Ascending aorta (tissue), 2 donors: ENCODE measurements at regions not wholly inside any gene's neighbourhood (a gene's known extent, or its start where the extent isn't known, plus 50 kb on each side); places are given as distances from the start of the nearest gene placed in this dataset.

Experiments
- DNase-seq, 2 donors: peaks; one replicate each; pipeline ENCODE4 v3.0.0-alpha.2; 2019; ENCODE audit warnings: low spot score in 2 of 2
- H3K27ac ChIP-seq, 2 donors: fragments of 200-600 bp; sonication (generic); one replicate each; pipeline ENCODE4 v1.5.1; 2016 to 2017; ENCODE audit warnings: mild to moderate bottlenecking in 1 of 2
- H3K27me3 ChIP-seq: fragments of 200-600 bp; sonication (generic); one replicate; pipeline ENCODE4 v1.5.1; 2017
- H3K36me3 ChIP-seq, 2 donors: fragments of 200-600 bp; sonication (generic); one replicate each; pipeline ENCODE4 v1.5.1; 2016
- H3K4me1 ChIP-seq, 2 donors: fragments of 200-600 bp; sonication (generic); one replicate each; pipeline ENCODE4 v1.5.1; 2016 to 2017; ENCODE audit warnings: mild to moderate bottlenecking in 1 of 2
- H3K4me3 ChIP-seq, 2 donors: fragments of 200-600 bp; sonication (generic); one replicate each; pipeline ENCODE4 v1.5.1; 2016 to 2017; ENCODE audit warnings: mild to moderate bottlenecking in 1 of 2
- H3K9me3 ChIP-seq, 2 donors: fragments of 200-600 bp; sonication (generic); one replicate each; pipeline ENCODE4 v1.5.1; 2016
- CTCF ChIP-seq, 3 experiments: fragments of 200-600 bp in 2 of 3; fragments of 450-650 bp in 1 of 3; sonication (generic) in 2 of 3; IDR thresholded peaks; one replicate each; pipeline ENCODE4 v1.5.1; 2016 to 2019; ENCODE audit warnings: antibody characterized with exemption in 3 of 3, mild to moderate bottlenecking in 1 of 3, moderate library complexity in 1 of 3
- intact Hi-C: fragments of 100-400 bp; cut with DNase I; formaldehyde crosslinking; loops from one replicate; pipeline ENCODE4 v1.15.1; 2023

GRCh38 chr3:73745526-73746191 lies 120.9 kb upstream of the PDZRN3 start:
- intact Hi-C loops, result no loop called here
- Histone ChIP-seq H3K36me3 (no peaks in the 10 kb centered on the region), H3K27me3 (no peaks in the 10 kb centered on the region), H3K9me3 (no peaks in the 10 kb centered on the region), H3K4me3 (no peak overlapping the region), H3K4me1 (peaks cover 0 to 21% of the 10 kb centered on the region in 2 donors), H3K27ac (no peak overlapping the region)
- no peak for TF ChIP-seq CTCF (IDR thresholded peaks at IDR 0.05)
- DNase-seq, result no peak

GRCh38 chr3:73743551-73743950 lies 118.8 kb upstream of the PDZRN3 start:
- Histone ChIP-seq H3K4me1 (peaks cover 0 to 21% of the 10 kb centered on the region in 2 donors), H3K9me3 (no peaks in the 10 kb centered on the region), H3K27ac (peak overlapping the region; percentile 12 to 55), H3K4me3 (peak overlapping the region in 1 of 2 donors; percentile 0), H3K36me3 (no peaks in the 10 kb centered on the region), H3K27me3 (no peaks in the 10 kb centered on the region)
- DNase-seq, result no peak
- TF ChIP-seq CTCF (IDR thresholded peaks at IDR 0.05), result no peak
- intact Hi-C loops, result no loop called here

- Histone ChIP-seq H3K4me1 (peaks cover 0 to 17% of the 10 kb centered on the region in 2 donors), H3K9me3 (no peaks in the 10 kb centered on the region), H3K27me3 (no peaks in the 10 kb centered on the region), H3K27ac (no peak overlapping the region), H3K4me3 (no peak overlapping the region), H3K36me3 (no peaks in the 10 kb centered on the region)
- no peak for TF ChIP-seq CTCF (IDR thresholded peaks at IDR 0.05)
- intact Hi-C loops, result no loop called here
- no peak for DNase-seq
Observed at GRCh38 chr3:73739791-73740453, 115.2 kb upstream of the PDZRN3 start.

- Histone ChIP-seq H3K4me3 (no peak overlapping the region), H3K36me3 (no peaks in the 10 kb centered on the region), H3K9me3 (no peaks in the 10 kb centered on the region), H3K27me3 (no peaks in the 10 kb centered on the region), H3K27ac (no peak overlapping the region), H3K4me1 (peaks cover 0 to 13% of the 10 kb centered on the region in 2 donors)
- TF ChIP-seq CTCF (IDR thresholded peaks at IDR 0.05), result no peak
- intact Hi-C loops, result no loop called here
- no peak for DNase-seq
Observed at GRCh38 chr3:73738711-73739110, 114.0 kb upstream of the PDZRN3 start.

- H3K27ac ChIP-seq, result no peak overlapping the region
- peak overlapping the region in 1 of 2 donors; percentile 9 for H3K4me3 ChIP-seq
- H3K36me3 ChIP-seq, result no peaks in the 10 kb centered on the region
- H3K4me1 ChIP-seq, result no peaks in the 10 kb centered on the region
- no peaks in the 10 kb centered on the region for H3K9me3 ChIP-seq
- TF ChIP-seq CTCF (IDR thresholded peaks at IDR 0.05), result no peak
- intact Hi-C loops, result no loop called here
- H3K27me3 ChIP-seq, result no peaks in the 10 kb centered on the region
- no peak for DNase-seq
Observed at GRCh38 chr3:73734211-73735089, 109.7 kb upstream of the PDZRN3 start.
